Renal cortical epithelial cell (primary cell): ENCODE measurements at regions not wholly inside any gene's neighbourhood (a gene's known extent, or its start where the extent isn't known, plus 50 kb on each side); places are given as distances from the start of the nearest gene placed in this dataset.
A peak's percentile ranks its signal among the peaks of the same experiment; 100 is the strongest.

ENCODE experiments used
- DNase-seq: peaks from one replicate; pipeline ENCODE4 v3.0.0-alpha.2; 2011; ENCODE audit warnings: low read depth

- peak; percentile 87 for DNase-seq
Measured at GRCh38 chr5:8848997-8849594, 696.8 kb downstream of the SEMA5A start.

DNA sequence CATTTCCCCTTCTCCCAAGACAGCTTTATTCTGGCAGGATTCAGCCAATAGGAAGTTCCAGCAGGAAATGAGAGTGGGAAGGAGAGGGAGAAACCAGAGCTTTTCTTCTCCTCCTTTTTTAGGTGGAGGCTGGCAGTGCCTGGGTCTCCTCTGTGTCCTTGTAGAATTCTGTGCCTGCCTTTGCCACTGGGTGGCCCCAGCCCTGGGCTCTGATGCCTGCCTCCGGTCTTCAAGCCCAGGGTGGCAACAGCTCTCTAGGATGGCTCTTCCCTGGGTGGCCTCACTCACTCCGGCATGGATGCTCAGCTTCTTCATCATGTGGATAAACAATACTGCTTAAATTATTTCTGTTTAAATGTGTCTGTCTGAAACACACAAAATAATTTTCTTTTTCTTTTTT lies 694.8 kb downstream of the SEMA5A start:
- no peak for DNase-seq

DNA sequence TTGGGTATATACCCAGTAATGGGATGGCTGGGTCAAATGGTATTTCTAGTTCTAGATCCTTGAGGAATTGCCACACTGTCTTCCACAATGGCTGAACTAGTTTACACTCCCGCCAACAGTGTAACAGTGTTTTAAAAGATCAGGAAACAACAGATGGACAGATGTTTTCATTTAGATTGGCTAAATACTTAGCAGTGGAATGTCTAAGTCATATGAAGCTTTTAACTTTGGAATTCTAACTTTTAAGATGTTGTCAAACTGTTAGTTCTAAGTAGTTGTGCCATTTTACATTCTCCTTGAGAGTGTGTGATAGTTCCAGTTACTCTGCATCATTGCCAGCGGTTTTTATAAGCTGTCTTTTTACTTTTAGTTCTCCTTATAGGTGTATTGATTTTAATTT lies 688.8 kb downstream of the SEMA5A start:
- no peak for DNase-seq

- DNase-seq: peak; percentile 18
Measured at GRCh38 chr5:8861764-8862163, 684.1 kb downstream of the SEMA5A start.

DNA sequence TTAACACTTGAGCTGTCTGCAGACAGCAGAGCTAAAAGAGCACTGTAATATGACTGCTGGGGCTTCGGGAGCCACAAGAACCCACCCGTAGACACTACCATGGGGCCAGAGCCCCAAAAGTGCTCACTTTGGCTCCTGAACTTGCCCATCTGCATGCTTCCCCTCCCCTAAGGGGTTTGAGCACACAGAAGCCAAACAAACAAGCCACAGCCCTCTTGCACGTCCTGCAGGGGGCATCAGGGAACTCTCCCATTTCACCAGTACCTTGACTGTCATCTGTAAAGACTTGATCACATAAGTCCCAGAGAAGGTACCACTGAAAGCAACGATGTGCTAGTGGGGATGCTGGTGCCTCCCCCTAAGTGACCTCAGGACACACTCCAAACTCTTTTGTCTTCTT lies 681.8 kb downstream of the SEMA5A start:
- peak; percentile 40 for DNase-seq

DNA sequence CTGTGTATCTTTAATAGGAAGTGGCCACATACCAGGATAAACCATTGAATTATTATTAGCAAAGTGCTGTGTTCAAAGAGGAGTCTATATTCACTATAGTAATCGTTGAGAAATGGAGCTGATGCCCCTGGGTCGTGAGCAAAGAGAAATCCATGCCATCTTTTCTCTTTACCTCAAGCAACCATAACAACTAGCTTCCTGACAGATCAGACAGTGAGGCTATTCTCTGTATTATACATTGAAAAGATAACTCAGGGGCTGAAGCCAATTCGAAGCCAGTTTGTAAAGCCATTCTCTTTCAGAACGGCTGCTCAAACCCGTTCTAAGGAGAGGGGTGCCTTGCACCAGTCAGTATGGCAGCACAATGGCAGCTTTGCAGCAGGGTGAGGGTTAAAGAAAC lies 680.6 kb downstream of the SEMA5A start:
- DNase-seq: no peak

DNA sequence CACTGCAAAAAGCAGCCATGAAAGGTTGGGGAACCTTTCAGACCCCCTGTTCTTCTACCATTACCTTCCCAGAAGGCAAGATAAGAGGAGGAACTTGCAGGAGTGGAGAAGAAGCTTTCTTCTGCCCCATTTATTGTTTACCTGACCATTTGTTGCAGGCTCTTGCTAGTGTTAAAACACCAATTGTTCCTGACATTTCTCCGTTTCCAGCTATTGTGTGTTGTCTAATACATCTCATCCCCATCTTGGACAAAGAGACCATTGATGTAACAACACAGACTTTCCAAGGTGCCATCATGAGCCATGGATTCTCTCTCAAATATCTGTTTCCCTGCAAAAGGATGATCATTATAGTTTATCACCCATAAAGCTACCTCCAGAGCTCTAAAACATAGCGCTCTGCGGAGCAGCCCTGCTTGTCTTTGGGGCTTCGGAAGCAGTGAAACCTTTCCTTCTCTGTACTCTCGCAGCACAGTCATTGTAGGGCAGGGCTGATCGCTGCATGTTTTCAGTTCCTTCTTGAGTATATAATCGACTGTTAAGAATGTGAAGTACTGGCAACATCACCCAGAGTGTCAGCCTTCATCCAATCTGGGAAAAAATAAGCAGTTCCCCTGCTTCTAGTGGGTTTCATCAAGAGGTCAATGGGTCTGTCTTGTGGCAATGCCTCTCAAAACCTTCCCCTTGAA lies 680.0 kb downstream of the SEMA5A start:
- DNase-seq: no peak

GRCh38 chr5:8868283-8868682 lies 677.6 kb downstream of the SEMA5A start:
- no peak for DNase-seq

DNA sequence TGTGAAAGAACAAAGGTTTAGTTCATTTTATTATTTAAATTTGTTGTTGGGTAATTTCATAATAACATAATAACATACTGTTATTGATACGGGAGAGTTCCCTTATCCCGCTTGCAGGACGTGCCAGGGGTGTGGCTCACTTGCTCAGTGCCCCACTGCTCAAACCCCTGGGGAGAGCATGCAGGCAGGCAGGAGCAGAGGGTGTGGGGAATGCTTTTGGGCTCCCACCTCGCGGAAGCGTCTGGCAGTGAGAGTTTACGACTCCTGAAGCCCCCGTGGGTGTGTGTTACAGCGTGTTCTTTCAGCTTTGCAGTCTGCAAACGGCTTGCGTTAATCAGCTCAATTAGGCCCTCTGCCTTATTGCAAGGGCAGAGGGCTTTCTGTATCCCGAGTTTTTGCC lies 675.9 kb downstream of the SEMA5A start:
- DNase-seq: no peak

DNA sequence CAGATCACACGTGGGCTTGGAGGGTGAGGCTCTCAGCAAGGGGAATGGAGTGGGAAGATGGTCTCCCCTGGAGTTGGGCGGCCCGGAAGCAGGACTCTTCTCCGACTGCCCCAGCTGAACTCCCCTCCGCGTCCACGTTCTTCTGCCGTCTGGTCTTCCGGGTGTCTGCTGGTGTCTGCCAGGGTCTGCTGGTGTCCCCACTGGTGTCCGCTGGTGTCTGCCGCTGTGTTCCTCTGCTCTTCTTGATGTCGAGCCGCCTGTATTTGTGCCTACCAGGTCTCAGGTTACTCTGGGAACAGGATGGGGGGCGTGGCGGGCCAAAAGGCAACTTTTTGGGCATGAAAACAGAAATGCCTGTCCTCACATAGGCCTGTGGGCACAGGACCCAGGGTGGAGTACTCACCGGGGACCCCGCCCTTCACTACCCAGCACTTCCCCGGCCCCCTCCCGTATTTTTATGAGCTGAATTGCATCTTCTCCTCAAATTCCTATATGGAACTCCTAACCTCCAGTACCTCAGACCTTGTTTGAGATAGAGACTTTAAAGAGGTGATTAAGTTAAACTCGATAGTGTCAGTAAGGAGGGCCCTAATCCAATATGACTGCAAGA lies 675.4 kb downstream of the SEMA5A start:
- DNase-seq: no peak

DNA sequence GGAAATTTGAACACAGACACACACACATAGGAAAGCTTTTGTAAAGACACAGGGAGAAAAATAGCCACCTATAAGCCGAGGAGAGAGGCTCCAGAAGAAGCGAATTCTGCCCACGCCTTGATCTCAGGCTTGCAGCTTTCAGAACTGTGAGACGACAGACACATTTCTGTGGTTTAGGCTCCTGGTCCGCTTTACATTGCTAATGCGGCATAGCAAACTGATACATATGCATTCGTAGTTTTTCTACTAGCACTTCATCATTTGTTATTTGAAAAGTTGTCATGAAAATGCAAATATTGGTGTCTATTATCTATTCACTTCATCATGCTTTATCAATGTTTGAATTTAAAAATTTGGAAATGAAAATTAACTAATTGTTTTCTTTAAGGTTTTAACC lies 674.9 kb downstream of the SEMA5A start:
- DNase-seq: no peak

DNA sequence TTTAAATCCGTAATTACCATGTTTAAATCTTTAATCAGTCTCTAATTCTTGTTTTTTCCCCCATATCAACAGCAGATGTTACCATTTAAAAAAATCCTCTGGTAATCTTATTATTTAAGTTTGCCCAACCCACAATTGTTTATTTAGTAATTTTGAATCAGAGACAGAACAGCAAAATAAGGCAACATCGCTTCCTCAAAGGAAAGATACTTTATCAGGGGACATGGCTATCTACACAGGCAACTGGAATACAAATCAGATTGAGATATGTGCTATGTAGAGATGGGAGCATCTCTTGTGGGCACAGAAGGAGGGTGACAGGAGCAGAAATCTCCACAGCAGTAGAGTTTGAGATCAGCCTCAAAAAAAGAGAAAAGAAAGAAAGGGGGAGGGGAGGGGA lies 674.4 kb downstream of the SEMA5A start:
- DNase-seq: no peak

GRCh38 chr5:8875722-8876121 lies 670.2 kb downstream of the SEMA5A start:
- no peak for DNase-seq

DNA sequence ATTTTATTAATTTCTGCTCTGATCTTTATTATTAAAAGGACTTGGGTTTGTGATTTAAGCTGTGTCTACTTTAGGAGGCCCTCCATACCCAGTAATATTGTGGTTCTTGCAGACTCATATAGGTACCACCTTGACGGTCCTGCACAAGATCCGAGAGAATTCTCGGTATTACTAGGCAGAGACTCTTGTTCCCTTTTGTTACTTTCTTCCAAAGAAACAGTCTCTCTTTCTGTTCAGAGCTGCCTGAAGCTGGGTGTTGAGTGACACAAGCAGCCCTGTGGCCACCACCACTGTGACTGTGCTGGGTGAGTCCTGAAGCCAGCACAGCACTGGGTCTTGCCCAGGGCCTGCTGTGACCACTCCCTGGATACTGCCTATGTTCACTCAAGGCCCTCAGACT lies 666.6 kb downstream of the SEMA5A start:
- no peak for DNase-seq

- DNase-seq: no peak
Measured at GRCh38 chr5:8884029-8884428, 661.8 kb downstream of the SEMA5A start.

DNA sequence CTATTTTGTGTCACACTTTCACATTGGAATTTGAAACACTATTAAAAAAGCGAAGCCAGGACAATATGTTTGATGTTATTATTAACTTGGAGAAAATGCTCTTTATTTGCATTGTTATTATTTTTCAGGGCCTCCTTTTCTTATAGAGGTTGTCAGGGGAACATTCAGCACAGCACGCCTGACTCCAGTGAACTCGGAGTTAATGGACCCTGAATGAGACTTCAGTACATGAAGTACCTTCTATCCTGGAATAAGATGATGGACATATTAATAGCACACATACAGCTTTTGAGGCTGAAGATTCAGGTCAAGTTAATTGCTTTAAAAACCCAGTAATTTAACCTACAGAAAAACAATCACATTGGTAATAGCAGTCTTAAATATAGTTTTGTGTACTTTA lies 652.9 kb downstream of the SEMA5A start:
- DNase-seq: peak; percentile 61

DNA sequence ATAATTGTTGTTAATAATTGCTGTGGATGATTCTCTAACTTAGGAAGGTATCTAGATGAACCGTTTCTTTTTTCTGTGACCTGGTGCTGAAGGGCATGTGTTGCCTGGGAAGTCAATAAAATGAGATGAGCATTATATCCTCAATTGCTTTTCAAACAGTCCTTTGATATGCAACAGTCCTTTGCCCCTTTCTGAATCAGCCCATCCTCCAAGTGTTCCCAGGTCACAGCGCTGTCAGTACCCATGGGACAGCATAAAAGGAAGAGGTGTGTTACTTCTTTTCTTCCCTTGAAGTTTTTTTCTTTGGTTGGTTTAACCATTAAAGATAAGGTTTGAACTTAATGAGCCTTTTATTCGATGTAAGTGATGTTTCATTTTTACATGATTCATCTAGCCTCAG lies 651.8 kb downstream of the SEMA5A start:
- DNase-seq: no peak

DNA sequence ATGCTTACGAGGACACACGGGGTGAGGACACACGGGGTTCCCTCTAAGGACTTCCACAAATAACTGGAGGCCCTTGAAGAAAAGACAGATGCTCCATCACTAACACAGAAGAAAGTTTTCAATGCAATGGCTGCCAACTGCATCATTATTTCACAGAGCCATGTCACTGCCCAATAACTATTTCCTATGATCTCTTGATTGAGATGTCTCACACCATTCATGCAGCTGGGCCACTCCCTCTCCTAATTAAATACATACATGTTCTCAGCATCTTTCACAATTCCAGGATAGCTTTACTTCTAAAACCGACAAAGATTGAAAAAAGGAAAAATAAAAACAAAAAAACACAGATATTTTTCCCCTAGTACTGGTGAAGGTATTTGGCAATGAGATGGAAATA lies 650.8 kb downstream of the SEMA5A start:
- no peak for DNase-seq

DNA sequence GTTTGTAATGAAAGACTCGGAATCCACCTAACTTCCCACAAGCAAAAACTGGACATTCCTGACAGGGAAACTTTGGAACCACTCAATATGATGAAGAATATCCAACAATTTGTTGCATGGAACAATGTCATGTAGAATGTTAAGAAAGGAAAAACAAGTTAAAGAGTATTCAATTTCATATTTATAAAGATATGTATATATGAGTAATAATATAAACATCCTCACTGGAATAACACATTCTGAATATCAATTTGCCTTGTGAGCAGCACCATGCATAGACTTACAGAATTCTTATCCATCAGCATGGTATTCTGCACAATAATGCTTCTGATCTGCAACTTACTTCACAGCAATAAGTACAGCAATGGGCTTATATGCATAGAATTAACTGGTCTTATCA lies 650.3 kb downstream of the SEMA5A start:
- DNase-seq: no peak

DNA sequence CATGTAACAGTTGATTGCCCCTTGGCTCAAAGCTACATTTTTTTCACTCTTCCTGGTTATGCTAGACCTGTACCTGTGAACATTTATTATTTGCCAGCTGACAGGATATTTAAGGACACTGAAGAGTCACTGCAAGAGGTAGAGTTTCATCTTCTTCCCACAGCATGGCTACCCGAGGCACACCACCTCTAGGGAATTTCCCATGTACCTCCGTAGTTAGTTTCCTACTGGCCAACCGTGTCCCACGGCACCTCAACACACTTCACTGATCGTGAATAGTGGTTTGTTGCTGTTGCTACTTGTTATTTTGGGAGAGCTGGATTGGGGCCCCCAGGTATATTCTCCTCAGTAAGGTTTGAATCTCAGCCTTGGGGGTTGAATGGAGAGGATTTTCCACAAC lies 648.6 kb downstream of the SEMA5A start:
- peak; percentile 18 for DNase-seq

DNA sequence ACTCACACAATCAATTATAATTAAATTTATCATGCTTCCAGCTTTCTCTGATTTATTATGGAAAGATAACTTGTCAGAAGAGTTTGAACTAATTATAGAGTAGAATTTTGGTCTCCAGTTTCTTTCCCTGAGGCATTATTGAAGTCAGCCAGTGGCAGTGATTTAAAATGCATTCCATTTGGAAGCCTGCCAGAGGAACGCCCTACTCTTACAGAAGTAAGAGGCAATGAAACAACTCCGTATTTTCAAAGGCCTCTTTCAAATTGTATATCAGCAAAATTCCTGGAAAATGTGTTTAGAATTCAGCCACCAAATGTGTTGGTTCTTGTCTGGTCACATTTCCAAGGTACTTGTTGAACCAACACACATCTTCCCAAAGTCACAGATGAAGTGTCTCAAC lies 640.9 kb downstream of the SEMA5A start:
- DNase-seq: peak; percentile 72

- peak; percentile 72 for DNase-seq
Measured at GRCh38 chr5:8906303-8906967, 639.4 kb downstream of the SEMA5A start.
